ENCODE measurements at regions not wholly inside any gene's neighbourhood (a gene's known extent, or its start where the extent isn't known, plus 50 kb on each side); places are given as distances from the start of the nearest gene placed in this dataset.

DNA sequence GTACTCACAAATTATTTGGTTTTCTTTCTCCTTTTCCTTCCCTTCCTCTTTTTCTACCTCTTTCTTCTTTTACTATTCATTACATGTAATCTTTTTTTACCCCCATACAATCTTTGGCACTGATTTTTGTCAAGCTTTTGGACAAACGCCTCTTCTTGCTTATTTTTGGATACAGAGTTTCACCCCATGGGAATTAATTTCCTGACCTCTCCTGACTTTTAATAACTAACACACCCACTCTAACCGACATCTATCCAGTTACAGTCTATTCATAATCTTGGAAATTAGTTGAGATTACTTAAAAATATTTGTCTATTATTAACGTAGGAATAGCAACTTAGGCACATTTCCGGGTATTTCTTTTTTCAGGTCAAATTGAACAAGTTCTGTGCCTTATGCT is 101.2 kb downstream of the HDGFL1 start (continued):
- TF ChIP-seq NKX3-1 (CRISPR knock-in tag; IDR thresholded peaks at IDR 0.05) (no peak), MZF1 (CRISPR knock-in tag; IDR thresholded peaks at IDR 0.05; ENCODE audit: borderline replicate concordance) (no peak), POLR2AphosphoS5 (IDR thresholded peaks at IDR 0.05; ENCODE audit: low read depth, low read length) (no peak), GATAD1 (CRISPR knock-in tag; IDR thresholded peaks at IDR 0.05) (no peak)

DNA sequence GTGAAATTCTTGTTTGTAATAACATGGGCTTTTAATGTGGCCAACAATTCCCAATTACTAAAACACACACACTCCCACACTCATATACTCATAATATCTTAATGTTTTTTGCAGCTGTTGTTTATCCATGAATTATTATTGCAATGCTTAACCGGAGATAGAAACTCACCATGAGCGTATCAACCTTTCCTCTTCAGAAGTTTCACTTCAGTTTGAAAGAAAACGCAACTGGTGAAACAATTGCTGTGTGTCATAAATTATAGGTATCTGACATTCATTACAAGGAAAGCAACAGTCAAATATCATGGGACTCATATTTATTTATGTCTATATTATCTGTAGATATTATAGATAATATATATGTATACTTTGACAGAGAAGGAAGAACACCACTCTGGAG is 104.1 kb downstream of the HDGFL1 start:
- intact Hi-C loops (cut with micrococcal nuclease; ENCODE audit: unreplicated experiment) = no loop called here
- Histone ChIP-seq H2AFZ (ENCODE audit: low read length) (no peak overlapping the region), H3K4me2 (ENCODE audit: low read depth, low read length) (no peak overlapping the region), H3K27ac (ENCODE audit: extremely low read length, insufficient read depth, low read length) (no peak overlapping the region), H3K9ac (ENCODE audit: insufficient read depth, low read depth, low read length) (no peak overlapping the region), H4K20me1 (ENCODE audit: insufficient read depth, low read length) (no peaks in the 10 kb centered on the region), H3K36me3 (replicated peaks in 1 of 2; ENCODE audit: control insufficient read depth in 1 of 2, insufficient read depth in 2 of 2, low read length in 2 of 2) (no peaks in the 10 kb centered on the region), H3K4me1 (ENCODE audit: insufficient read depth, low read length) (no peaks in the 10 kb centered on the region), H3K79me2 (ENCODE audit: insufficient read depth, low read length) (no peaks in the 10 kb centered on the region), H3K9me3 (ENCODE audit: low read length) (peaks cover 52% of the 10 kb centered on the region), H3K4me3 (replicated peaks in 1 of 3; ENCODE audit: insufficient read depth in 1 of 3, low read depth in 2 of 3, low read length in 3 of 3) (no peak overlapping the region), H3K27me3 (ENCODE audit: control insufficient read depth in 1 of 2, insufficient read depth in 2 of 2, low read length in 2 of 2) (no peaks in the 10 kb centered on the region)
- ATAC-seq = no peak
- FAIRE-seq = no peak
- BruUV-seq (replicated peaks) = no TSS peak
- WGBS (ENCODE audit: low lambda C conversion rate) = 12% methylated on average over 3 of the region's 3 CpGs
- POLR2A ChIA-PET = no interaction called here
- no peak for DNase-seq (ENCODE audit: low spot score)
- no peak for TF ChIP-seq PRDM15 (CRISPR knock-in tag; IDR thresholded peaks at IDR 0.05)
- no peak for TF ChIP-seq PRMT3 (CRISPR knock-in tag; IDR thresholded peaks at IDR 0.05; ENCODE audit: borderline replicate concordance, low read depth)
- TF ChIP-seq, protein P1, sequence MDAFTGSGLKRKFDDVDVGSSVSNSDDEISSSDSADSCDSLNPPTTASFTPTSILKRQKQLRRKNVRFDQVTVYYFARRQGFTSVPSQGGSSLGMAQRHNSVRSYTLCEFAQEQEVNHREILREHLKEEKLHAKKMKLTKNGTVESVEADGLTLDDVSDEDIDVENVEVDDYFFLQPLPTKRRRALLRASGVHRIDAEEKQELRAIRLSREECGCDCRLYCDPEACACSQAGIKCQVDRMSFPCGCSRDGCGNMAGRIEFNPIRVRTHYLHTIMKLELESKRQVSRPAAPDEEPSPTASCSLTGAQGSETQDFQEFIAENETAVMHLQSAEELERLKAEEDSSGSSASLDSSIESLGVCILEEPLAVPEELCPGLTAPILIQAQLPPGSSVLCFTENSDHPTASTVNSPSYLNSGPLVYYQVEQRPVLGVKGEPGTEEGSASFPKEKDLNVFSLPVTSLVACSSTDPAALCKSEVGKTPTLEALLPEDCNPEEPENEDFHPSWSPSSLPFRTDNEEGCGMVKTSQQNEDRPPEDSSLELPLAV (CRISPR knock-in tag; conservative IDR thresholded peaks at IDR 0.05; ENCODE audit: low read depth) = no peak
- in situ Hi-C loops (cut with HindIII; ENCODE audit: extremely low pct_ligation_motif_present, low pct_unique_long_range_greater_than_20kb) = no loop called here
- CTCF ChIA-PET (ENCODE audit: low intra/inter-chr PET ratio, low total read pairs) = no interaction called here

Data from HepG2 (cell line).